OCI-LY3 (cell line): ENCODE measurements at regions not wholly inside any gene's neighbourhood (a gene's known extent, or its start where the extent isn't known, plus 50 kb on each side); places are given as distances from the start of the nearest gene placed in this dataset.

Experiments used
- H2AFZ ChIP-seq: fragments of 200-600, 300-600 bp; shearing (Covaris generic); 2 replicates; pipeline ENCODE4 v1.6.0; 2014; ENCODE audit warnings: antibody characterized with exemption, low read depth, low read length
- H3K27ac ChIP-seq: fragments of 200-600, 300-600 bp; sonication (generic); 2 replicates; pipeline ENCODE4 v1.5.1; 2014; ENCODE audit warnings: mild to moderate bottlenecking, low read length, moderate library complexity, mixed read lengths
- H3K27me3 ChIP-seq: fragments of 200-600, 300-600 bp; sonication (generic); 2 replicates; pipeline ENCODE4 v1.6.1; 2014; ENCODE audit warnings: low read depth, low read length, mixed read lengths
- H3K36me3 ChIP-seq: fragments of 200-600, 300-600 bp; sonication (generic); replicated peaks from 2 replicates; pipeline ENCODE3; 2014; ENCODE audit warnings: low read depth, low read length, mixed read lengths
- H3K4me1 ChIP-seq: fragments of 300-600, 200-600 bp; sonication (generic); 2 replicates; pipeline ENCODE4 v1.6.1; 2014; ENCODE audit warnings: low read length, mixed read lengths
- H3K4me2 ChIP-seq: fragments of 200-600, 300-600 bp; sonication (generic); 2 replicates; pipeline ENCODE4 v1.6.1; 2014; ENCODE audit warnings: low read length, mixed read lengths
- H3K4me3 ChIP-seq: fragments of 300-600, 200-600 bp; sonication (generic); 2 replicates; pipeline ENCODE4 v1.5.1; 2014; ENCODE audit warnings: antibody characterized with exemption, mild to moderate bottlenecking, low read length, moderate library complexity
- H3K79me2 ChIP-seq: fragments of 300-600, 200-600 bp; shearing (Covaris generic); 2 replicates; pipeline ENCODE4 v1.6.1; 2014; ENCODE audit warnings: mild to moderate bottlenecking, low read length, mixed read lengths
- H3K9ac ChIP-seq: fragments of 300-600, 200-600 bp; shearing (Covaris generic); 2 replicates; pipeline ENCODE4 v1.6.0; 2014; ENCODE audit warnings: mild to moderate bottlenecking, low read length, moderate library complexity
- H3K9me3 ChIP-seq: fragments of 200-600, 300-600 bp; shearing (Covaris generic); 2 replicates; pipeline ENCODE4 v1.6.1; 2014; ENCODE audit warnings: low read length, mixed read lengths; ENCODE audit not compliant: insufficient read depth
- H4K20me1 ChIP-seq: fragments of 200-600, 300-600 bp; sonication (generic); 2 replicates; pipeline ENCODE4 v1.6.1; 2016; ENCODE audit warnings: low read length, mixed read lengths; ENCODE audit not compliant: insufficient read depth
- EZH2phosphoT487 ChIP-seq: fragments of 200-600 bp; shearing (Covaris generic); IDR thresholded peaks from 2 replicates; pipeline ENCODE4 v1.6.1; 2018; ENCODE audit warnings: antibody characterized with exemption, mixed run types, low read depth
- TF ChIP-seq, protein P1 (sequence below): fragments of 200-600, 300-600 bp; sonication (generic); IDR thresholded peaks from 2 replicates; pipeline ENCODE4 v1.5.1; 2014; ENCODE audit warnings: antibody characterized with exemption, low read length, low read depth

DNA sequence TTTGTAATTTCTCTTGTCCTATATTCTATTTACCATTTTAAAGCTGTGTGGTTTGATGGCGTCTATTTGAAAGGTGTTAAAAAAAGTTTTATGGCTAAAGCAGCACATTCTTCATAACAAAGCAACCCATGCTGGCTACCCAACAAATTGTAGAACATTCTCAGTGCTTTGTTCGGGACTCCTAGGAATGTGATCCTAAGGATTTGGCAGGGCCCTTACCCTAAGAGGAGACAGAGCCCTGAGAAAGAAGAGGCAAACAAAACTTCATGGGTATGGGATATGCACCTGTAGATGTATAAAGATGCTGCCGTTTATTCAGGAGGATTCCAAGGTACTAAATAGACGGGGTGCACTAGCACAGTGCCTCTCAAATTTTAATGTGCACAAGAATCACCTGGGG is 370.8 kb upstream of the DIPK2B start:
- no peak overlapping the region for H2AFZ ChIP-seq
- H4K20me1 ChIP-seq = no peaks in the 10 kb centered on the region
- H3K4me1 ChIP-seq = no peaks in the 10 kb centered on the region
- H3K27ac ChIP-seq = no peak overlapping the region
- no peak overlapping the region for H3K4me3 ChIP-seq
- H3K9me3 ChIP-seq = no peaks in the 10 kb centered on the region
- no peak overlapping the region for H3K4me2 ChIP-seq
- H3K27me3 ChIP-seq = no peaks in the 10 kb centered on the region
- no peak overlapping the region for H3K9ac ChIP-seq
- H3K36me3 ChIP-seq = no peaks in the 10 kb centered on the region
- TF ChIP-seq, protein P1, sequence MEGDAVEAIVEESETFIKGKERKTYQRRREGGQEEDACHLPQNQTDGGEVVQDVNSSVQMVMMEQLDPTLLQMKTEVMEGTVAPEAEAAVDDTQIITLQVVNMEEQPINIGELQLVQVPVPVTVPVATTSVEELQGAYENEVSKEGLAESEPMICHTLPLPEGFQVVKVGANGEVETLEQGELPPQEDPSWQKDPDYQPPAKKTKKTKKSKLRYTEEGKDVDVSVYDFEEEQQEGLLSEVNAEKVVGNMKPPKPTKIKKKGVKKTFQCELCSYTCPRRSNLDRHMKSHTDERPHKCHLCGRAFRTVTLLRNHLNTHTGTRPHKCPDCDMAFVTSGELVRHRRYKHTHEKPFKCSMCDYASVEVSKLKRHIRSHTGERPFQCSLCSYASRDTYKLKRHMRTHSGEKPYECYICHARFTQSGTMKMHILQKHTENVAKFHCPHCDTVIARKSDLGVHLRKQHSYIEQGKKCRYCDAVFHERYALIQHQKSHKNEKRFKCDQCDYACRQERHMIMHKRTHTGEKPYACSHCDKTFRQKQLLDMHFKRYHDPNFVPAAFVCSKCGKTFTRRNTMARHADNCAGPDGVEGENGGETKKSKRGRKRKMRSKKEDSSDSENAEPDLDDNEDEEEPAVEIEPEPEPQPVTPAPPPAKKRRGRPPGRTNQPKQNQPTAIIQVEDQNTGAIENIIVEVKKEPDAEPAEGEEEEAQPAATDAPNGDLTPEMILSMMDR = no peak
- no peak for TF ChIP-seq EZH2phosphoT487
- H3K79me2 ChIP-seq = no peaks in the 10 kb centered on the region

- H3K27ac ChIP-seq = no peak overlapping the region
- H3K4me1 ChIP-seq = no peaks in the 10 kb centered on the region
- H3K9me3 ChIP-seq = no peaks in the 10 kb centered on the region
- no peak overlapping the region for H3K4me2 ChIP-seq
- no peaks in the 10 kb centered on the region for H3K79me2 ChIP-seq
- H3K36me3 ChIP-seq = no peaks in the 10 kb centered on the region
- no peaks in the 10 kb centered on the region for H3K27me3 ChIP-seq
- no peaks in the 10 kb centered on the region for H4K20me1 ChIP-seq
- no peak overlapping the region for H3K9ac ChIP-seq
- no peak overlapping the region for H3K4me3 ChIP-seq
- H2AFZ ChIP-seq = no peak overlapping the region
- TF ChIP-seq EZH2phosphoT487 = no peak
- TF ChIP-seq, protein P1 = no peak
These were observed 365.8 kb upstream of the DIPK2B start for GRCh38 chrX:45566456-45566855.

DNA sequence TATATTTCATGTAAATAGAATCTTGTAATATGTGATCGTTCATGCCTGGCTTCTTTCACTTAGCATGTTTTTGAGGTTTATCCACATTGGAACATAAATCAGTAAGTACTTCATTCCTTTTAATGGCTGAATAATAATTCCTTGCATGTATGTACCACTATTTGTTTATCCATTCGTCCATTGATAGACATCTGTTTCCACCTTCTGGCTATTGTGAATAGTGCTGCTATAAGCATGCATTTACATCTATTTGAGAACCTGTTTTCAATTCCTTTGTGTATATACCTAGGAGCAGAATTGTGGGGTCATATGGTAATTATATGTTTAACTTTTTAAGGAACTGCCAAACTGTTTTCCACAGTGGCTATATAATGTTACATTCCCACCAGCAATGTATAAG is 356.7 kb upstream of the DIPK2B start:
- H3K79me2 ChIP-seq = no peaks in the 10 kb centered on the region
- no peak overlapping the region for H3K9ac ChIP-seq
- H3K4me2 ChIP-seq = no peak overlapping the region
- no peaks in the 10 kb centered on the region for H3K4me1 ChIP-seq
- H3K36me3 ChIP-seq = no peaks in the 10 kb centered on the region
- no peak overlapping the region for H3K4me3 ChIP-seq
- H3K27me3 ChIP-seq = no peaks in the 10 kb centered on the region
- H3K27ac ChIP-seq = no peak overlapping the region
- no peak overlapping the region for H2AFZ ChIP-seq
- TF ChIP-seq EZH2phosphoT487 = no peak
- TF ChIP-seq, protein P1 = no peak
- no peaks in the 10 kb centered on the region for H4K20me1 ChIP-seq
- H3K9me3 ChIP-seq = no peaks in the 10 kb centered on the region

DNA sequence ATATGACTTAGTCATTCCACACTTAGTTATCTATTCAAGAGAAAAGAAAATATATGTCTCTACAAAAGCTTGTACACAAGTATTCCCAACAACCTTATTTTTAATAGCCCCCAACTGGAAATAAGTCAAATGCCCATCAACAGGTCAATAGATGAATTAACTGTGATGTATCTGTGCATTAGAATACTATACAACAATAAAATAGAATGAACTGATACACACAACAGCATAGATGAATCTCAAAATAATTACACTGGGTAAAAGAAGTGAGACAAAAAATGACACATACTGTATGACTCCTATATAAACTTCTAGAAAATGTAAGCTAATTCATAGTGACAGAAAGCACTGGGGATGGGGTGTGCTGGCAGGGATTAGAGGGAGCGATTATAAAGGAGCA is 354.1 kb upstream of the DIPK2B start:
- H3K4me1 ChIP-seq = no peaks in the 10 kb centered on the region
- no peak overlapping the region for H2AFZ ChIP-seq
- no peak overlapping the region for H3K9ac ChIP-seq
- no peaks in the 10 kb centered on the region for H3K9me3 ChIP-seq
- H3K27ac ChIP-seq = no peak overlapping the region
- H3K27me3 ChIP-seq = no peaks in the 10 kb centered on the region
- H3K36me3 ChIP-seq = no peaks in the 10 kb centered on the region
- no peaks in the 10 kb centered on the region for H4K20me1 ChIP-seq
- H3K4me3 ChIP-seq = no peak overlapping the region
- H3K4me2 ChIP-seq = no peak overlapping the region
- H3K79me2 ChIP-seq = no peaks in the 10 kb centered on the region
- no peak for TF ChIP-seq EZH2phosphoT487
- TF ChIP-seq, protein P1 = no peak
